Body of pancreas (tissue), 4 donors: ENCODE measurements at regions not wholly inside any gene's neighbourhood (a gene's known extent, or its start where the extent isn't known, plus 50 kb on each side); places are given as distances from the start of the nearest gene placed in this dataset.

ENCODE experiments used
- POLR2A ChIP-seq, 3 donors: fragments of 450-650 bp; IDR thresholded peaks; one replicate each; pipeline ENCODE4 v1.6.1; 2016; ENCODE audit warnings: antibody characterized with exemption in 3 of 3, mild to moderate bottlenecking in 2 of 3
- TF ChIP-seq, protein P1 (sequence below), 7 experiments: fragments of 450-650 bp in 4 of 7; fragments of 200-600 bp in 3 of 7; sonication (generic) in 3 of 7; IDR thresholded peaks; one replicate each; pipeline ENCODE4 v1.5.1; 2016 to 2019; ENCODE audit warnings: antibody characterized with exemption in 7 of 7

DNA sequence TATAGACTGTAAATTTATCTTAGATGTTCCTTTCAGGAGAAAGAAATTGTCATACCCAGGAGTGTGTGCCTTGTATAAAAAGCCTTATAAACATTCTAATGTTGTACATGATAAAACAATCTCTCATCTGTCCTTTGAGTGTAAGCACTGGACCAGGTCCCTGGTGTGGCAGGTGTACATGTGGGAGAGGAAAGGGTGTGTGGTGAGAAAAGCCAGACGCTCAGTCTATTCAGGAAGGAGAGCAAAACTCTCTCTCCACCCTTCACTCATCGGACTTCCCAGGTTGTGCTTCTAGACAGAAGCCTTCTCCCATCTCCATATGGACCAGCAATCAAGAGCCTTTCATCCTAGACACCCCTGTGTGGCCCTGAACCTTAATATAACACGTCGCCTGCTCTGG, 154.2 kb downstream of the ESM1 start:
- TF ChIP-seq POLR2A (IDR thresholded peaks at IDR 0.05), result no peak
- TF ChIP-seq, protein P1, sequence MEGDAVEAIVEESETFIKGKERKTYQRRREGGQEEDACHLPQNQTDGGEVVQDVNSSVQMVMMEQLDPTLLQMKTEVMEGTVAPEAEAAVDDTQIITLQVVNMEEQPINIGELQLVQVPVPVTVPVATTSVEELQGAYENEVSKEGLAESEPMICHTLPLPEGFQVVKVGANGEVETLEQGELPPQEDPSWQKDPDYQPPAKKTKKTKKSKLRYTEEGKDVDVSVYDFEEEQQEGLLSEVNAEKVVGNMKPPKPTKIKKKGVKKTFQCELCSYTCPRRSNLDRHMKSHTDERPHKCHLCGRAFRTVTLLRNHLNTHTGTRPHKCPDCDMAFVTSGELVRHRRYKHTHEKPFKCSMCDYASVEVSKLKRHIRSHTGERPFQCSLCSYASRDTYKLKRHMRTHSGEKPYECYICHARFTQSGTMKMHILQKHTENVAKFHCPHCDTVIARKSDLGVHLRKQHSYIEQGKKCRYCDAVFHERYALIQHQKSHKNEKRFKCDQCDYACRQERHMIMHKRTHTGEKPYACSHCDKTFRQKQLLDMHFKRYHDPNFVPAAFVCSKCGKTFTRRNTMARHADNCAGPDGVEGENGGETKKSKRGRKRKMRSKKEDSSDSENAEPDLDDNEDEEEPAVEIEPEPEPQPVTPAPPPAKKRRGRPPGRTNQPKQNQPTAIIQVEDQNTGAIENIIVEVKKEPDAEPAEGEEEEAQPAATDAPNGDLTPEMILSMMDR (IDR thresholded peaks at IDR 0.05), result no peak
